Body of pancreas (tissue), 4 donors: ENCODE measurements at regions not wholly inside any gene's neighbourhood (a gene's known extent, or its start where the extent isn't known, plus 50 kb on each side); places are given as distances from the start of the nearest gene placed in this dataset.

Experiments used
- POLR2A ChIP-seq, 3 donors: fragments of 450-650 bp; IDR thresholded peaks; one replicate each; pipeline ENCODE4 v1.6.1; 2016; ENCODE audit warnings: antibody characterized with exemption in 3 of 3, mild to moderate bottlenecking in 2 of 3
- TF ChIP-seq, protein P1 (sequence below), 7 experiments: fragments of 450-650 bp in 4 of 7; fragments of 200-600 bp in 3 of 7; sonication (generic) in 3 of 7; IDR thresholded peaks; one replicate each; pipeline ENCODE4 v1.5.1; 2016 to 2019; ENCODE audit warnings: antibody characterized with exemption in 7 of 7

DNA sequence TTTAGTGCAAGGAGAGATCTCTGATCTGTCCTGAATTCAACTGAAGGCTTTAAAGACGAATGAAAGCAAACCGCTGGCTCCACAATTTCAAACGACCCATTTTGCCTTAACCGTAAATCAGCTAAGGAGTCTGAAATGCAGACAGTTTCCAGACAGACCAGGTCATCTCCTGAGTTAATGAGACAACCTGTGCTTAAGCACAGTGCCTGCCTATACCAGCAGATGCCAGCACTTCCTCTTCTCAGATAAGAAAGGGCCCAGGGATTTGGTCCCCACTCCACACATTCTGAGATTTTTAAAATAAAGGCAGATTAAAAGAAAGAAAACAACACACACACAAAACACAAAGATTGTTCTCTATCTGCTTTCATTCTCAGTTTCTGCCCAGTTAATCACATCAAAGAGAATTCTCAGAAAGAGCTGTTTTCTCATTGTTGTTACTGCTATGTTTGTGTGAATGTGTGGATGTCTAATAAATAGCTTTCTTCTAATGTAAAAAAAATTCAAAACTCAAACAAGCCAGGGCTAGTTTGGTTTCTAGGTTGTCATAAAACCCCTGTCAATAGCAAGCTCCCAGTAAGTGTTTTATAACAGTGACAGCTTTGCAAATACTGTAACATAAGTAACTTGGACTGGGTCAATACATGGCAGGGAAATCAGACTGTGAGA is 157.7 kb upstream of the SLC24A2 start:
- TF ChIP-seq POLR2A (IDR thresholded peaks at IDR 0.05), result no peak
- TF ChIP-seq, protein P1, sequence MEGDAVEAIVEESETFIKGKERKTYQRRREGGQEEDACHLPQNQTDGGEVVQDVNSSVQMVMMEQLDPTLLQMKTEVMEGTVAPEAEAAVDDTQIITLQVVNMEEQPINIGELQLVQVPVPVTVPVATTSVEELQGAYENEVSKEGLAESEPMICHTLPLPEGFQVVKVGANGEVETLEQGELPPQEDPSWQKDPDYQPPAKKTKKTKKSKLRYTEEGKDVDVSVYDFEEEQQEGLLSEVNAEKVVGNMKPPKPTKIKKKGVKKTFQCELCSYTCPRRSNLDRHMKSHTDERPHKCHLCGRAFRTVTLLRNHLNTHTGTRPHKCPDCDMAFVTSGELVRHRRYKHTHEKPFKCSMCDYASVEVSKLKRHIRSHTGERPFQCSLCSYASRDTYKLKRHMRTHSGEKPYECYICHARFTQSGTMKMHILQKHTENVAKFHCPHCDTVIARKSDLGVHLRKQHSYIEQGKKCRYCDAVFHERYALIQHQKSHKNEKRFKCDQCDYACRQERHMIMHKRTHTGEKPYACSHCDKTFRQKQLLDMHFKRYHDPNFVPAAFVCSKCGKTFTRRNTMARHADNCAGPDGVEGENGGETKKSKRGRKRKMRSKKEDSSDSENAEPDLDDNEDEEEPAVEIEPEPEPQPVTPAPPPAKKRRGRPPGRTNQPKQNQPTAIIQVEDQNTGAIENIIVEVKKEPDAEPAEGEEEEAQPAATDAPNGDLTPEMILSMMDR (IDR thresholded peaks at IDR 0.05), result peak in 5 of 7 experiments; percentile 15 to 47 (median 43)
